ENCODE measurements at regions not wholly inside any gene's neighbourhood (a gene's known extent, or its start where the extent isn't known, plus 50 kb on each side); places are given as distances from the start of the nearest gene placed in this dataset.

- H3K9me3 ChIP-seq: no peaks in the 10 kb centered on the region
- WGBS (ENCODE audit: insufficient coverage, low coverage, low lambda C conversion rate, missing lambda C conversion rate): 60% methylated on average over 1 of the region's 1 CpG
- no peak for DNase-seq
- no peaks in the 10 kb centered on the region for H3K36me3 ChIP-seq
- no peak for TF ChIP-seq CTCF (IDR thresholded peaks at IDR 0.05)
- no peak for TF ChIP-seq POLR2A (IDR thresholded peaks at IDR 0.05)
- H3K27ac ChIP-seq: no peak overlapping the region
- intact Hi-C loops (cut with DNase I): no loop called here
- no peaks in the 10 kb centered on the region for H3K27me3 ChIP-seq
- no peak overlapping the region for H3K4me3 ChIP-seq
- ATAC-seq: no peak
- H3K4me1 ChIP-seq: no peaks in the 10 kb centered on the region
These were observed 133.5 kb upstream of the MAP3K7 start for GRCh38 chr6:90720404-90720803.

GRCh38 chr6:90719321-90720195 lies 132.7 kb upstream of the MAP3K7 start:
- WGBS (ENCODE audit: insufficient coverage, low coverage, low lambda C conversion rate, missing lambda C conversion rate): 42% methylated on average over 3 of the region's 3 CpGs
- no peak for ATAC-seq
- no peaks in the 10 kb centered on the region for H3K9me3 ChIP-seq
- intact Hi-C loops (cut with DNase I): no loop called here
- TF ChIP-seq POLR2A (IDR thresholded peaks at IDR 0.05) (no peak), CTCF (IDR thresholded peaks at IDR 0.05) (no peak)
- H3K4me1 ChIP-seq: no peaks in the 10 kb centered on the region
- no peak overlapping the region for H3K27ac ChIP-seq
- no peaks in the 10 kb centered on the region for H3K36me3 ChIP-seq
- no peak overlapping the region for H3K4me3 ChIP-seq
- no peaks in the 10 kb centered on the region for H3K27me3 ChIP-seq
- no peak for DNase-seq

- ATAC-seq: no peak
- H3K4me1 ChIP-seq: no peaks in the 10 kb centered on the region
- no peaks in the 10 kb centered on the region for H3K9me3 ChIP-seq
- DNase-seq: no peak
- 0% methylated on average over 1 of the region's 1 CpG for WGBS (ENCODE audit: insufficient coverage, low coverage, low lambda C conversion rate, missing lambda C conversion rate)
- intact Hi-C loops (cut with DNase I): no loop called here
- TF ChIP-seq CTCF (IDR thresholded peaks at IDR 0.05): no peak
- no peak for TF ChIP-seq POLR2A (IDR thresholded peaks at IDR 0.05)
- no peak overlapping the region for H3K4me3 ChIP-seq
- H3K27ac ChIP-seq: no peak overlapping the region
- H3K27me3 ChIP-seq: no peaks in the 10 kb centered on the region
- H3K36me3 ChIP-seq: no peaks in the 10 kb centered on the region
These were observed 129.5 kb upstream of the MAP3K7 start for GRCh38 chr6:90716376-90716775.

- Histone ChIP-seq H3K9me3 (no peaks in the 10 kb centered on the region), H3K4me3 (no peak overlapping the region), H3K27ac (no peak overlapping the region), H3K27me3 (no peaks in the 10 kb centered on the region), H3K4me1 (no peaks in the 10 kb centered on the region), H3K36me3 (no peaks in the 10 kb centered on the region)
- TF ChIP-seq POLR2A (IDR thresholded peaks at IDR 0.05) (no peak), CTCF (IDR thresholded peaks at IDR 0.05) (no peak)
- intact Hi-C loops (cut with DNase I): no loop called here
- ATAC-seq (no peak), DNase-seq (no peak)
- WGBS (ENCODE audit: insufficient coverage, low coverage, low lambda C conversion rate, missing lambda C conversion rate): 71% methylated on average over 13 of the region's 13 CpGs
These were observed 128.3 kb upstream of the MAP3K7 start for GRCh38 chr6:90715093-90715655.
